GM19025 (cell line): ENCODE measurements at regions not wholly inside any gene's neighbourhood (a gene's known extent, or its start where the extent isn't known, plus 50 kb on each side); places are given as distances from the start of the nearest gene placed in this dataset.
"Not testable (repeated sequence)": the region's sequence is repeated elsewhere in the genome, so short reads cannot be mapped to it uniquely, and the experiment has no call there.

ENCODE experiments used
- ATAC-seq: cut with Tn5 transposase; IDR thresholded peaks from one replicate; pipeline ENCODE4 v1.9.1; 2021; ENCODE audit warnings: mild to moderate bottlenecking, low read depth, moderate library complexity; ENCODE audit not compliant: unreplicated experiment

DNA sequence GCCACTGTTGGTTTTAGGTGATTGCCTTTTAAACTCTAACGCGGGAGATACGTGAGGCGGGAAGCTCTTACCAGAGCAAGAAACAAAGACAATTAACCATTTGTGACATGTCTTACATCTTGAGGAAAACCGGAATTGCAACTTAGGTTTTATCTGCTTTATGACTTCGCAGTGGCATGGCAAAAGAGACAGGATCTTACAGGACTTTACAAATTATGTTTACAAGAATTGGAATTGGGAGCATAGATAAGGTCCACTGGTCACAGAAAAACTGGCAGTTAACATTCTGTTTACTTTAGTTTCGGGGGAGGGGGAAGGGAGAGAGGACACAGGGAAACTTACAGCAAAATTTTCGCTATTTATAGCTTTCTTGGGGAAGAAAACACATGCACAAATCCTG lies 1119.6 kb downstream of the ZPLD1 start:
- no peak for ATAC-seq

DNA sequence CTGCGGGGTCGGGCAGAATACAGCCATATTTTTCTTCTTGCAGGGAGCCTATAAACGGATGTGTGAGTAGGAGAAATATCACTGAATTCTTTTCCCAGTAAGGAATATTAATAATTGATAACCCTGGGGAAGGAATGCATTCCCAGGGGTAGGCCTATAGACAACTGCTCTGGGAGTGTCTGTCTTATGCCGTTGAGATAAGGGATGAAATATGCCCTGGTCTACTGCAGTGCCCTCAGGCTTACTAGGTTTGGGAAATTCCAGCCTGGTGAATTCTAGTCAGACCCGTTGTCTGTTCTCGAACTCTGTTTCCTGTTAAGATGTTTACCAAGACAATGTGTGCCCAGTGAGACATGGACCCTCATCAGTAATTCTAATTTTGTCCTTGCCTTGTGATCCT lies 1129.3 kb downstream of the ZPLD1 start:
- not testable (repeated sequence) for ATAC-seq

DNA sequence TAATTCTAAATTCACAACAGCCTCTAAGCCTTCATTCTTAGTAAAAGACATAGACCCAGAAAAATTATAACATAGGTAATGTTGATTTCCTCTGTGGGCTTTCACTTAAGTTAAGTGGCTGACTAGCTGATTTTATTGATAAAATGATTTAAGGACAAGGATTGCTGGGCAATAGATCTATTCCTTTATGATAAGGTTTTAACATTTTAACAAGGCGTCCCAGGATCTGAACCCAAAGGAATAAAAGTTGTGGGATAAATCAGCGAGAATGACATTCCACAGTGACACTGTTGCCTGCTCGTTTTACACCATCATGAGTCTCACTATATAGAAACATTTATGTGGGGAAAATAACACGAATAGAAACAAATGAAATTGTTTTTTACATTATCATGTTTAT lies 1151.0 kb downstream of the ZPLD1 start:
- ATAC-seq: no peak

DNA sequence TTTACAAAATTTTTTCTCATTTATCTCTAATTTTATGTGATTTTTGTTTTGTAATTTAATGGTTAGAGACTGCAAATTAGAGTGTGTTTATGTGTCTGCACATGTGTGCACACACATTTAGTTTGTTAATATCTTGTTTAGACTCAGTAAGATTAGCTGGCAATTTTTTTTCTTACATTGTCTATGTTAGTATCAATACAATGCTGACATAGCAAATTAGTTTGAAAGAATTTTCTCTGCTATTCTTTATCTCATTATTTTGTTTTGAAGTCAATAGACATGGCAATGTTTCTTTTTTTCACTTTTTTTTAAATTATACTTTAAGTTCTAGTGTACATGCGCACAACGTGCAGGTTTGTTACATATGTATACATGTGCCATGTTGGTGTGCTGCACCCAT lies 1155.0 kb downstream of the ZPLD1 start:
- no peak for ATAC-seq

DNA sequence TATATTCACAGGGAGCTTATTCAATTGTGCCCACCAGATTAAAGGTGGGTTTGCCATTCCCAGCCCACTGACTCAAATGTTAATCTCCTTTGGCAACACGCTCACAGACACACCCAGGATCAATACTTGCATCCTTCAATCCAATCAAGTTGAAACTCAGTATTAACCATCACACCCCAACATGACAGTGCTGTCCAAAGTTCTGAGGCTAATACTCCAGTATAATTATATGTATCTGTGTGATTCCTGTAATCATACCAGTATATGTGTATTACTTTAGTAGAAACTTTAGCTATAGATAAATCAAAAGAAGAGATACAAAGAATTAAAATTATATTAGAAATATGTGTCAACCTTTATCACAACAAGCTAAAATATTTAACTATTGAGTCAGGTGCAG lies 1166.0 kb downstream of the ZPLD1 start:
- no peak for ATAC-seq

DNA sequence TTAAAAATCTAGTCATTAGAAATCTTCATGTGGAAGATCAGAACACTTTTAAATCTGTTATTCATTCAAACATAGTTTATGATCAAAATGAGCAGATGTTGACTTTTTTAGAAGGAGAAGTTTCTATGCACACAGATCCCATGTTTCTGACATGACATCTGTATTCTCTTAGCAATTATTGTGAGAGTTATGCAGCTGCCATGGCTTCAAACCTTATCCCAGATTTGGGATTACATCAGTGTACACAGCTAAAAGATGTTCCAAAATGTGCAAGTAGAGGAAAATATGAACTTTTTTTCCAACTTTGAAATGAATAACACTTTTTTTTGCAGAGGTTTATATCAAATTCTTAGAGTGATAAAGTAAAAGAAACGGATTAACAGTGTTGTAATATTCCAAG lies 1166.9 kb downstream of the ZPLD1 start:
- no peak for ATAC-seq

DNA sequence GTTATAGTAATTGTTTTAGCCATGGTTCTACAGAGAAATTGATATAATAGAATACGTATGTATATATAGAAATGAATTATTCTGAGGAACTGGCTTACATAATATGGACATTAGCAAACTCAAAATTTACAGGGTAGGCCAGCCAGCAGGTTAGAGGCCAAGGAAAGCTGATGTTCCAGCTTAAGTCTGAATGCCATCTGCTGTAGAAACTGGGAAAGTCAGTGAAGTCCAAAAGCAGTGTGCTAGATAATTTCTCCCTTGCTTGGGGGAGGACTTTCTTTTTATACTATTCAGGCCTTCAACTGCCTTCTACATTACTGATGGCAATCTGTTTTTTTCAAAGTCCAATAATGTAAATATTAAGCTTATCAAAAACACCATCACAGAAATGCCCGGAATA lies 1174.7 kb downstream of the ZPLD1 start:
- ATAC-seq: no peak

DNA sequence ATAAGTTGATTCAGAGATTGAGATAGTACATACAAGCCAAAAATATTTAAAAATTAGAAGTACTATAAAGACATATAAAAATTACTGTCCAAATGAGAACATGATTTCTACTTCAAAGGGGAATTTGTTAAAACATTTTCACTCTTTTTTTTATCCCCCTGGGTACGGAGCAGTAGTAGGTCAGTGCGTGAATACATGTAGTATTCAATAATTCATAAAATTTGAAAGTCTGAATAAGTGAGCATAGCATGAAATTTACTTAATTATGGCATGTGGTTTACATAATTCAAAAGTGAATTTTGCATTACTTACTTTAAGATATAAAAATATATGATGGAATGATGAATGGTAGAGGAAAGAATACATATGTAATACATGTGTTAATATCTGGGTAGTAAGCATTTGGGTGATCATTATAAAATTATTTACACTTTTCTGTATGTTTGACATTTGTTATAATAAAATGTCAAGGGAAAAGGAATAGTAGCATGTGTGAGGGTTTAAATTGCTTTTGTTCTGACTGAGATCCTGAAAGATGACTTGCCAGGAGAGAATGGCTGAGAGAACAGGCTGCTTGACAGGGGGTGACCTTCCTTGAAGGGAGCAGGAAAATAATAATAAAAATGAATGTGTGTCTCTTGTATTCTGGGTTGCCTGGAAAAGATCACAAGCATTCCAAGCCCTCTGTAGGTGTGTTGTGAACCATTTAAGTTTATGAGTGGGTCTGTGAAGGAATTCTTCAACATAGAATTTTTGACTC lies 1178.8 kb downstream of the ZPLD1 start:
- ATAC-seq: no peak

DNA sequence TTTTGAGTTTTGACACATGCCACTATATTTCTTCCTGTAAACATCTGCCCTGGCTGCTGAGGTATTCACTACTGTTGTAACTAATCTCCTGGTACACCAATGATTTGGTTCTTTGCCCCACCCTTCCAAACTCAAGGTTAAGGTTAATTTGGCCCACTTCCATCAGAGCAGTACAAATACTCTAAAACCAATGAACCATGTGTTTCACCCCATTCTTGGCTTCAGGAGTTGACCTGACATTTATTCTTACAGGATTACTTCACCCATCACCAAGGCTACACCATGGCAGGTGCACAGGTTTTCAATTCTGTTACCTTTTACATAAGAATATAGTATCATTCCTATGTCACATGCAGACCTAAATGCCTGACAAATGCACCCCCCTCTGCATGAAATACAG lies 1179.9 kb downstream of the ZPLD1 start:
- no peak for ATAC-seq

DNA sequence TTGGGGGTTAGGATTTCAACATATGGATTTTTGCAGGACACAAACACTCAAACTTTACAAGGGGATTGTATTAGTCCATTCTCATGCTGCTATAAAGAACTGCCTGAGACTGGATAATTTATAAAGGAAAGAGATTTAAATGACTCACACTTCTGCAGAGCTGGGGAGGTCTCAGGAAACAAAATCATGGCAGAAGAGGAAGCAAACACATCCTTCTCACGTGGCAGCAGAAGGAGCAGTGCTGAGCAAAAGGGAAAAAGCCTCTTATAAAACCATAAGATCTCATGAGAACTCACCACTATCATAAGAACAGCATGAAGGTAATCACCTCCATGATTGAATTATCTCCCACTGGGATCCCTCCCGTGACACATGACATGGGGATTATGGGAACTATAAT lies 1183.1 kb downstream of the ZPLD1 start:
- no peak for ATAC-seq

DNA sequence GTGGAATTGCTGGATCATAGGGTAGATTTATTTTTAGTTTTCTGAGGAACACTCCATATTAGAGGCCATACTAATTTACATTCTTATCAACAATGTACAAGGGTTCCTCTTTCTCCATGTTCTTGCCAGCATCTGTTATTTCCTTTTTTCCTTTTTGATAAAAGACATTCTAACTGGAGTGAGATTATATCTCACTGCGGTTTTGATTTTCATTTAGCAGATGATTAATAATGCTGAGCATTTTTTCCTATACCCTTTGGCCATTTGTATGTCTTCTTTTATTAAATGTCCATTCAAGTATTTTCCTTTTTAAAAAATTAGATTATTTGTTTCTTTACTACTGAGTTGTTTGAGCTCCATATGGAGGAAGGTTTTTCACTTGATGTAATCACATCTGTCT lies 1189.5 kb downstream of the ZPLD1 start:
- no peak for ATAC-seq

DNA sequence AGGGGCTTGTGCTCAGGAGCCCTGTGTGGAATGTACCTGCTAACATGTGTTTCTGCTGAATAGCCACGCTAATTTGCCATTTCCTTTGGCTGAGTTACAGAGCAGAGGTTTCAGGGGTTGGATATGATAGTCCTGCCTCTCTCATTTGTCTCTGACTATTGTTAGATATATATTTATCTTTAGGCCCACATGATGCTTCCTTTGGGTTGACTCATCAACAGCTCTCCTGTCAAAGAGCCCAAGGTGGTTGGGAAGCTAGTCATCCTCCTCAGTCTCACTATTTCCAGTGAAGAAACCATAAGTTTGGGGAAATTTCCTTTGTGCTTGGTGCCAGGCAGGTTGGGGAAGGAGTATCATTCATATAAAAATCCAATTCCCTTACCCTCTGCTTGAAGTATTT lies 1194.6 kb downstream of the ZPLD1 start:
- ATAC-seq: no peak

DNA sequence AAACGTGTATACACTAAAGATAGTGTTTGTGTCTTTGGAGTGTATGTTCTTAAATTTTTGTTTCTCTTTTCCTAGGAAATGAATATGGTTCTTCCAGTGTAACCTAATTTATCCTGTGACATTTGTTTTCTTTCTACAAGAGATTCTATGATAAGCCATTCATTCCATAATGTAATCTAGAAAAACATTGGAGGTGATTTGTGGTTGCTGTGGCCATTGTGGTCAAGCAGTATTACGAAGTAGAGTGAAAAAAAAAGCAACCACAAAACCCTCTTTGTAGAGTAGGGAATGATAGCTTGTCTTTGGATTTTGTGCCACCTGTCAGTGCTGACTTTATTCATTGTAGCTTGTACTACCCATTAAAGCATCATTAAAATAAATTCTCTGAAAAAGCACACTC lies 1209.6 kb downstream of the ZPLD1 start:
- ATAC-seq: no peak

DNA sequence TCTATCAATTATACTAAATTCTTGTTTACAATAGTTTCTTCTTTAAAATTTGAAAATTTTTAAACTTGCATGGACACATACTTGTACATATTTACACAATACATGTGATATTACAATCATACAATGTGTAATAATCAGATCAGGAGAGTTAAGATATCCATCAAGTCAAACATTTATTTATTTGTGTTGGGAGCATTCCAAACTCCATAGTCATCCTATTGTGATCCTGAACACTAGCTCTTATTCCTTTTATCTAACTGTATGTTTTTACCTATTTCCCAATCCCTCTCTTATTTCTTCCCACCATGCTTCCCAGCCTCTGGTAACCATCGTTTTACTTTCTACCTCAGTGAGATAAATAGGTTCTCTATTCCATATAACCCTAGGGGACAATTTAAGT lies 1219.2 kb downstream of the ZPLD1 start:
- no peak for ATAC-seq

DNA sequence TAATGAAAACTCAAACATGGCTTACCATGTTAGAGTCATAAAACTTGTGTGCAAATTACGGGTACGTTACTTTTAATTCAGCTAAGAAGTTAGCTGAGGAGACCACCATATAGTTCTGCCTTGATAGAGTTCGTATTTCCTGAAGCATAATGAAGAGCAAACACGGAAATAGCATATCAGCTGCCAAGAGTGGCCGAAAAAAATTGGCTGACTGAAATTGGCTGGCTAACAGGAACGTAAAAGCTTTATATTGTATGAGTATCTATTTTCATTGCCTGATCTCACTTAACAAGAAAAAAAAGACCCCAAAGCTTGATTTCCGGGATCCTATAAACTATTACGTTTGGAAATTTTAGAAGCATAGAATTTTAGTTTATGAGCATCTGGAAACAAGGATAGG lies 1222.9 kb downstream of the ZPLD1 start:
- ATAC-seq: no peak

DNA sequence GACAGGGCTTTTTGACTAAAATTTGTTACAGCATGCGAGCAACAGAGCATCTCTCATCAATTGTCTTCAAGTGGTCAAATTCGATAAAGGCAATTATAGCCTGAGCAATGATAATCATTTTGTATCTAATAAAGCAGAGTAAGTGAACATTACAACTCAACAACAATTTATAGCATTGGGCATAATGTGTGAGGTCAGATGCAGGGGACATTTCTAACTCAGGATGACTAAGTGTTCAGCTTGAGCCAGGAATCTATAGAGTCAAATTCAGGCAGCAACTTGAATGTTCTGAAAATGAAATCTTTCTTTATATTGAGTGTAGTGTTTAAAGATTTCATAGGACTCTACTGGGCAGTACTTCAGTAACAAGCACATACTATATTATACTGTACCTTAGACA lies 1226.0 kb downstream of the ZPLD1 start:
- ATAC-seq: no peak

DNA sequence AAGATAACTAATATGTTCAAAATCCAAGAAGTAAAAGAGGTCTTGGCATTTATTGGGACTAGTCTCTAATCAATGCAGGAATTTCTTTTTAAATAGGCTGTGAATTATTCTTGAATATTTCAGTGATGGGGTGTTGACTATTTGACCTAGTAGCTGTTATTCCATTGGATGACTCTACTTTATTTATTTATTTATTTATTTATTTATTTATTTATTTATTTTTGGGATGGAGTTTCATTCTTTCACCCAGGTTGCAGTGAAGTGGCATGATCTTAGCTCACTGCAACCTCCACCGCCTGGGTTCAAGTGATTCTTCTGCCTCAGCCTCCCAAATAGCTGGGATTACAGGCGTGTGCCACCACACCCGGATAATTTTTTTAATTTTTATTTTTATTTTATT lies 1227.8 kb downstream of the ZPLD1 start:
- no peak for ATAC-seq

DNA sequence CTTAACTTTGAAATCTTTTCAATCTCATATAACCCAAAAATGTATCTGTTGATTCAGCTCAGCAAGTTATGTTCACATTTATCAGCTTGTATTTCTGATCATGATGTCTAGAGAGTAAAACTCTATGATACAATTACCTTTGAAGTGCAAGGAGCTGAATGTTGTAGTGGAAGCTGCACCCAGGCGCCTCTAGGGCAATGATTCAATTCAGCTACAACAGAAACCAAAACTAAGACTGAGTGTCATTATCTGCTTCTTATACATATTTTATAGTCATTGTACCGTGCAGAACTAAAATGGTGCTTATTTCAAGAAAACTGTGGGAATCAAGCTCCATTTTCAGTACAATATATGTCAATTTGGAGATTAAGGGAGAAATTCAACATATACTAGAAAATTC lies 1237.5 kb downstream of the ZPLD1 start:
- ATAC-seq: no peak

DNA sequence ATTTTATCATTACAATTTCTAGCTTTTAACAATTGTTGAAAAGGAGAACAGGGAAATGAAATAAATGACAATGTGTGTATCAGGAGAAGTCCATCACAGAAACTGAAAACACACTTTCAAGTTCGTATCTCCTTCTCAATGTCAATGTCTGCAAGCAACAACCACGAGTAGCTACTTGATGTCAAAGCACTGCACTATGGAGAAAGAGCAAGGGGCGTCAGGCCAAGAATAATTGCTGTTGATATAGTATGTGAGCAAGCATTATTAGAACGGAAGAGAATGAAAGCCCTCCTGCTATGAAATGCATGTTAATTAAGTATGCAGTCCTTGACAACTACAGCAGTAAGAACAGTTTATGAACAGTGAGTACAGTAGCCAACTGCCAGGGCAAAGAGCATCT lies 1250.1 kb downstream of the ZPLD1 start:
- ATAC-seq: no peak

DNA sequence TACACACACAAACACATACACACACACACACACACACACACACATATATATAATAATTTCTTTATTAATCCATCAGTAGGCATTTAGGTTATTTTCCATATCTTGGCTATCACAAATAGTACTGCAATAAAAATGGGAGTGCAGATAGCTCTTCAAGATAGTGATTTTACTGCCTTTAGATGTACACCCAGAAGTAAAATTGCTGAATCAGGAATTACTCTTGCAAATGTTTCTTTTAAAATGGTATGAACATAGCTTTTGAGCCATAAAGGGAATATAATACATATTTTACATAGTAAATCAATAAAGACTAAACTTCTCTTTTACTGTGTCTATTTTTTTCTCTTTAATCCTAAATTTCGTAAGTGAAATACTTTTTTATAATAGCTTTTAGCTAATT lies 1251.1 kb downstream of the ZPLD1 start:
- no peak for ATAC-seq

DNA sequence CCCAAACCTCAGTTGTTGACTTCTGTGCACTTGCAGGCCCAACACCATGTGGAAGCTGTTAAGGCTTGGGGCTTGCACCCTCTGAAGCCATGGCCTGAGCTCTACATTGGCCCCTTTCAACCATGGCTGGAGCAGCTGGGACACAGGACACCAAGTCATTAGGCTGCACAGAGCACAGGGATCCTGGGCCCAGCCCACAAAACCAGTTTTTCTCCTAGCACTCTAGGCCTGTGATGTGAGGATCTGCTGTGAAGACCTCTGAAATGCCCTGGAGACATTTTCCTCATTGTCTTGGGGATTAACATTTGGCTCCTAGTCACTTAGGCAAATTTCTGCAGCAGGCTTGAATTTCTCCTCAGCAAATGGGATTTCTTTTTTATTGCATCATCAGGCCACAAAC lies 1255.7 kb downstream of the ZPLD1 start:
- no peak for ATAC-seq

DNA sequence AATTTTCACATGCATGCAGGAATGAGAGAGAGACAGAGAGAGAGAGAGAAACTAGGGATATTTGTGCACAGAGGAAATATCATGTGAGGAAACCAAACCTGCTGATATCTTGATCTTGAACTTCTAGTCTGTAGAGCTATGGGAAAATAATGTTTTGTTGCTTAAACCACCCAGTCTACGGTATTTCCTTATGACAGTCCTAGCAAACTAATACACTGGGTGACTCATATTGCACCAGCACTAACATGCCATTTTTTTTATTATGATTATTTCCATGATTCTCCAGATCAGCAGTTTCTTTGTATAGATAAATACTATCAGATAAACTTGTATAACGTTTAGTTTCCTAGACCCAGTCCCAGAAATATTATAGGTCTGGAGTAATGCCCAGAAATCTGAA lies 1259.0 kb downstream of the ZPLD1 start:
- no peak for ATAC-seq

DNA sequence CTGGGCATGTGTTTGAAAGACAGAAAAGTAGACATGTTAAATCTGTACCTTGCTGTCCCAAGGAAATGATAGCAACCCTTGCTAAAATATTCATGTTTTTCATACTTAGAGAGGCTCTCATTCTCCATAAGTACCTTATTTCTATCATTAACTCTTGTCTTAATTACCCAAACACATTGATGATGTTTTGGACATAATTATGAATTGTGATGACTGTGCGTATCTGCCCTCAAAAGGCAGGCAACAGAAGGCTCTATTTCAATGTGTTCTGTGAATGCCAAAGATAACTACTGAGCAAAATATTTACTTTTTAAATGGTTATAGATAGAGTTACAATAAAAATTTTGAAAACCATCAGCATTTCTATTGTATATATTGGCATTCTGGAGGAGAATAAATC lies 1263.8 kb downstream of the ZPLD1 start:
- ATAC-seq: no peak
